ENCODE measurements at regions not wholly inside any gene's neighbourhood (a gene's known extent, or its start where the extent isn't known, plus 50 kb on each side); places are given as distances from the start of the nearest gene placed in this dataset.
A peak's percentile ranks its signal among the peaks of the same experiment; 100 is the strongest.

GRCh38 chr2:120993661-120994060, 258.0 kb downstream of the GLI2 start:
- in situ Hi-C loops (cut with HindIII; ENCODE audit: low pct_unique_long_range_greater_than_20kb, low sequenced_read_pairs) = no loop called here
- DNase-seq (ENCODE audit: low read depth, low spot score) = no peak

DNA sequence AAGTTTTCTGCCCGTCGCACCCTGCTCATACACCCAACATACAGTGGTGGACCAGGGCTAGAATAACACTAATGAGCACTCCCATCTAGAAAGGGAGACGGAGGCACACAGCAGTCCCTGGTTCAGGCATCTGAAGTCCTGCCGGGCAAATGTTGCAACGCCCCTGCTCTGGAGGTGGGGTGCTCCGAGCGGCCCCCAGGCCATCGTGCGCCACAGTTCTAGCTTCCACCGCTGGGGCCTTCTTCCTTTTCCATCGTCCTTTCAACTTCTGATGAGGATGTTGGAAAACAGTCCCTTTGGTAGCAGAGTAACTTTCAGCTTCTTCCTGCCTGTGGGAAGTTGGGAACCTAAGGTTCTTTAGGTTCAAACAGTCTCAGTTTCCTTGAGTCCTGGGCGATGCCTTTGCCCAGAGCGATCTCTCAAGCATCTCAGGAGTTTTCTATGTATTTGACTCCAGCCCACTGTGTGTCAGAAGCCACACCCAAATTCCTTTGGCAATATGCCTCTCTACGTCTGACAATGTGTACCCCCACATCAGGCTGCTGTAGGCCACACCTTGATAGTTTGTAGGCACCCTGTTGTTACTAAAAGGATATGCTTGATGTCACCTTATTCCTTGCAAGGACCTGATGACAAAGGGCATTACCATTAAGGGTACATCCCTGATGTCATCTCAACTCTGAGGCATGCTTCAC, 258.8 kb downstream of the GLI2 start:
- in situ Hi-C loops (cut with HindIII; ENCODE audit: low pct_unique_long_range_greater_than_20kb, low sequenced_read_pairs) = no loop called here
- DNase-seq (ENCODE audit: low read depth, low spot score) = no peak

DNA sequence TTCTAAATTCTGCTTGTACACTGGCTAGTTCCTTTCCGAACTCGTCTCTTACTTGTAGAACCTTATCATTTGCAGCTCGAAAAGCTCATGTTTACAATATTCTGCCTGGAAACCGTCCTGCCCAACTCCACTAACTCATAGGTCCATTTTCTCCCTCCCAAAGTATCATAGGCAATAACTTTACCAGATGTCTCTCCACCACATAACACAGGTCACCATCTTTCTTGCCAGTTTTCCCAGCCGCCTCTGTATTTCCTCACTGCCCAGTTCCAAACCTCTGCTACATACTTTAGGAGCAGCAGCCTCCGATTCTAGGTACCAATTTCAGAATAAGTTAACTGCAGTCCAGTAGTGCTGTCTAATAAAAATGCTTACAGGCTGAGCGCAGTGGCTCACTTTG, 259.5 kb downstream of the GLI2 start:
- in situ Hi-C loops (cut with HindIII; ENCODE audit: low pct_unique_long_range_greater_than_20kb, low sequenced_read_pairs) = no loop called here
- no peak for DNase-seq (ENCODE audit: low read depth, low spot score)

DNA sequence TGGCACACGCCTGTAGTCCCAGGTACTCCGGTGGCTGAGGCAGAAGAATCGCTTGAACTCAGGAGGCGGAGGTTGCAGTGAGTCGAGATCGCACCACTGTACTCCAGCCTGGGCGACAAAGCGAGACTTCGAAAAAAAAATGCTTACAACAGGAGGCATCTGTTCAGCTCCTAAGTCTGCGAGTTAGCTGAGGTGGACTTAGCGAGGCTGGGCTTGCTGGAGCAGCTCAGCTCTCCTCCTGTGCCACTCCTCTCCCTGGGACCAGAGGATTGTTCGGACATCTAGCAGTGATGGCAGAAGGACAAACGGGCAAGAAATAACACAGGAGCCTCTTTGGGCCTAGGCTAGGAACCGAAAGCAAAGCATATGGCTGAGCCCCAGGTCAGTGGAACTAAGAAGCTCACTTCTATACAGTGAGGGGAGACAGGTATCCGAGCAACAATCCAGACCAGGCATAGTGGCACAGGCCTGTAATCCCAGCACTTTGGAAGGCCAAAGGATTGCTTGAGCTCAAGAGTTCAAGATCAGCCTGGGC, 260.1 kb downstream of the GLI2 start:
- in situ Hi-C loops (cut with HindIII; ENCODE audit: low pct_unique_long_range_greater_than_20kb, low sequenced_read_pairs) = no loop called here

GRCh38 chr2:120999377-121000097, 263.9 kb downstream of the GLI2 start:
- in situ Hi-C loops (cut with HindIII; ENCODE audit: low pct_unique_long_range_greater_than_20kb, low sequenced_read_pairs) = no loop called here
- DNase-seq (ENCODE audit: low read depth, low spot score) = no peak

More for the DNA sequence above, 260.1 kb downstream of the GLI2 start:
- DNase-seq (ENCODE audit: low read depth, low spot score) = no peak

GRCh38 chr2:121000804-121001203, 265.1 kb downstream of the GLI2 start:
- no peak for DNase-seq (ENCODE audit: low read depth, low spot score)
- in situ Hi-C loops (cut with HindIII; ENCODE audit: low pct_unique_long_range_greater_than_20kb, low sequenced_read_pairs) = no loop called here

GRCh38 chr2:121001641-121002040, 266.0 kb downstream of the GLI2 start:
- no peak for DNase-seq (ENCODE audit: low read depth, low spot score)
- in situ Hi-C loops (cut with HindIII; ENCODE audit: low pct_unique_long_range_greater_than_20kb, low sequenced_read_pairs) = no loop called here

GRCh38 chr2:121002597-121002996, 266.9 kb downstream of the GLI2 start:
- in situ Hi-C loops (cut with HindIII; ENCODE audit: low pct_unique_long_range_greater_than_20kb, low sequenced_read_pairs) = no loop called here
- DNase-seq (ENCODE audit: low read depth, low spot score) = no peak

DNA sequence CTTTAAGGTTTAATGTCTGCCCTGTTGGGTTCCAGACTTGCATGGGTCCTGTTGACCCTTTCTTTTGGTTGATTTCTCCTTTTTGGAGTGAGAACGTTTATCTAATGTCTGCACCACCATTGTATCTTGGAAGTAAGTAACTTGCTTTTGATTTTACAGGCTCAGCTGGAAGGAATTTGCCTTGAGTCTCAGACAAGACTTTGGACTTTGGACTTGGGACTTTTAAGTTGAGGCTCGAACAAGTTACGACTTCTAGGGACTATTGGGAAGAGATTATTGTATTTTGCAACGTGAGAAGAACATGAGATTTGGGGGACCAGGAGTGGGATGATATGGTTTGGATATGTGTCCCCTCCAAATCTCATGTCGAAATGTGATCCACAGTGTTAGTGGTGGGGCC, 267.7 kb downstream of the GLI2 start:
- DNase-seq (ENCODE audit: low read depth, low spot score) = no peak
- in situ Hi-C loops (cut with HindIII; ENCODE audit: low pct_unique_long_range_greater_than_20kb, low sequenced_read_pairs) = no loop called here

DNA sequence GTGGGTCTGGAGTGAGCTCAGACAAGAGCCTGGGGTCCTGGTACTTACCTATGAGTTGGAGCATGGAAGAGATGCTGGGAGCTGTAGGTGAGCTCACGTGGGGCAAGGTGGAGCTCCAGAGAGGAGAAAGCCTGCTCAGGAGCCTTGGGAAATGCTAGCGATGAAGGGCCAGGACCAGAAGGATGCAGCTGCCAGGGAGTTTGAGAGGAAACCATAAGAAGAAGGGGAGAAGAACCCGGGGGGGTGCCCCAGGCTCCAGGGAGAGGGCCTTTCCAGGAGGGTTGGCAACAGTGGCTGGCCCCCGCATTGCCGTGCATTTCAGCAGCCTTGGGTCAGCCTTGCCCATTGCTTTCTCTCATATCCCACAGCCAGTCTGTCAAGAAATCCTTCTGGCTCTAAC, 268.7 kb downstream of the GLI2 start:
- in situ Hi-C loops (cut with HindIII; ENCODE audit: low pct_unique_long_range_greater_than_20kb, low sequenced_read_pairs) = no loop called here
- DNase-seq (ENCODE audit: low read depth, low spot score) = no peak

DNA sequence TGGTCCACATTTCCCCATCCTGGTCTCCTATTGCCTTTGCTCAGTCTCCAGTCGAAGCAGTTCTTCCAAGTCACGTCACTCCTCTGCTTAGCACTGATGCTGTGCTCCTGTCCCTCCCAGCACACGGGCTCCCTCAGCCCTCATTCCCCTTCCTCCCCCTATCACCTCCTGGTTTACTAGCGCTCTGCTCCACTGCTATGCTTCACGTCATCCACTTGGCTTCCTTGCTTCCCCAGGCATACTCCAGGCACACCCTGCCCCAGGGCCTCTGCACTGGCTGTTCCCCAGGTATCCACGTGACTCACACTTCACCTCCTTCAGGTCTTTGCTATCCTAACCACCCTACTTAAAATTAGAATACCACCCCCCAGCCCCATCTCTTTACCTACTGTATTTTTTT, 269.3 kb downstream of the GLI2 start:
- in situ Hi-C loops (cut with HindIII; ENCODE audit: low pct_unique_long_range_greater_than_20kb, low sequenced_read_pairs) = no loop called here
- no peak for DNase-seq (ENCODE audit: low read depth, low spot score)

DNA sequence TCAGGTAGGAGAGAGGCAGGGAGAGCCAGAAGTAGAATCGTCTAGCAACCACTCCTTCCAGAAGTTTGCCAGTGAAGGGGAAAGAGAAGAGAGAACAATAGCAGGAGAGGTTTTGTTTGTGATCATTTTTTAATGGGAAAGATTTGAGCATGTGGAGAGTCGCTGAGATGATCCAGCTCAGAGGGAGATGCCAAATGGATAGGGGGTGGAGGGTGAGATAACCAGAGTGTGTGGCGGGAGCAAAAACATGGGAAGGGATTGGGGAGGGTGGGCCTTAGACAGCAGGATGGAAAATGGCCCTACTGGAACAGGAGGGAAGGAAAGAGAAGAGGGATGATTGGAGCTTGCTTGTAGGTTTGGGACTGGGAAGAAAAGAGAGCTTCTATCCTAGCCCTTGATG, 269.8 kb downstream of the GLI2 start:
- no peak for DNase-seq (ENCODE audit: low read depth, low spot score)
- in situ Hi-C loops (cut with HindIII; ENCODE audit: low pct_unique_long_range_greater_than_20kb, low sequenced_read_pairs) = no loop called here

DNA sequence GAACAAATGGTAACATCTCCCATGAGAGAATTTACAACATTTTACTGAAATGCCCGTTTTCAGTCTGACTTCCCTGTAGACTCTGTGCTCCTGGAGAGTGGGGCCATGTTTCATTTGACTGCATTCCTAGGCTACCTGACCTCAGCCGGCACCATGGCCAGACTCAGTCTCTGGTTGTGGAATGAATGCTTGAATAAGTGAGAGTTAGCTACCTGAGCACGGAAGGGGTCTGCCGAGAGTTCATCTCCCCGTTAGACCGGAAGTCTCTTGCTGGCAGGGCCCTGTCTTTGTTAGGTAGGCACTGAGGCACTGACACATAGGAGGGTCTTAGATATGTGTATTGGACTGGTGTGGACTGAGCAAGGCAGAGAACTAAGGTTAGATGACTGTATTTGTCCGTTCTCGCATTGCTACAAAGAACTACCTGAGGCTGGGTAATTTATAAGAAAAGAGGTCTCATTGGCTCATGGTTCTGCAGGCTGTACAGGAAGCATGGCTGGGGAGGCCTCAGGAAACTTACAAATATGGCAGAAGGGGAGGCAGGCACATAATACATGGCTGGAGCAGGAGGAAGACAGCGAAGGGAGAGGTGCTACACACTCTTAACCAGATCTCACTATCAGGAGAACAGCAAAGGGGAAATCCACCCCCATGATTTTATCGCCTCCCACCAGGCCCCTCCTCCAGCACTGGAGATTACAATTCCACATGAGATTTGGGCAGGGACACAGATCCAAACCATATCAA, 271.2 kb downstream of the GLI2 start:
- in situ Hi-C loops (cut with HindIII; ENCODE audit: low pct_unique_long_range_greater_than_20kb, low sequenced_read_pairs) = no loop called here
- DNase-seq (ENCODE audit: low read depth, low spot score) = no peak

GRCh38 chr2:121007490-121007853, 271.8 kb downstream of the GLI2 start:
- in situ Hi-C loops (cut with HindIII; ENCODE audit: low pct_unique_long_range_greater_than_20kb, low sequenced_read_pairs) = no loop called here

GRCh38 chr2:121008975-121009374, 273.3 kb downstream of the GLI2 start:
- DNase-seq (ENCODE audit: low read depth, low spot score) = peak; percentile 31
- in situ Hi-C loops (cut with HindIII; ENCODE audit: low pct_unique_long_range_greater_than_20kb, low sequenced_read_pairs) = no loop called here

More at GRCh38 chr2:121007490-121007853, 271.8 kb downstream of the GLI2 start:
- DNase-seq (ENCODE audit: low read depth, low spot score) = no peak

GRCh38 chr2:121010998-121011397, 274.0 kb downstream of the TFCP2L1 start:
- in situ Hi-C loops (cut with HindIII; ENCODE audit: low pct_unique_long_range_greater_than_20kb, low sequenced_read_pairs) = no loop called here
- no peak for DNase-seq (ENCODE audit: low read depth, low spot score)

GRCh38 chr2:121014876-121015275, 270.1 kb downstream of the TFCP2L1 start:
- DNase-seq (ENCODE audit: low read depth, low spot score) = no peak
- in situ Hi-C loops (cut with HindIII; ENCODE audit: low pct_unique_long_range_greater_than_20kb, low sequenced_read_pairs) = no loop called here

DNA sequence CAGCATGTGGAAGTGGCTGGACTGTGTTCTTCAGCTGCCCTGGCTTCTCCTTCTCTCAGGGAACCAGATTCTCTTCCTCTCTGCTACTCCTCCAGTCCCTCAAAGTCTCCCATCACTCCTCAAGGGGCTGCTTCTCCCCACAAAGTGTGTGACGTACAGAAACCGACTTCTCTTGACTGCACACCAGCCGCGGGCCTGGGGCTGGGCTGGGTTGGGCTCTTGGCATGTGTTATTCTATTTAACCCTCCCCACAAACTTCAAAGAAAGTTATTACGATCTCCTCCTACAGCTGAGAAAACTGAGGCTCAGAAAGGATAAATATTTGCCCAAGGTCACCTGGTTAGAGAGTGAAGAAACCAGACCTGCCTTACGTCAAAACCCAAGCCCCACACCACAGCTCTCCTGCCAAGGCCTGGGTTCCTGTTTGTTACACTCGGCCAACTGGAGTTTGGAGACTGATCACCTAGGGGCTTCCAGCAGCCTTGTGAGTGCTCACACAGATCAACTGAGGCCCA, 269.0 kb downstream of the TFCP2L1 start:
- in situ Hi-C loops (cut with HindIII; ENCODE audit: low pct_unique_long_range_greater_than_20kb, low sequenced_read_pairs) = no loop called here

More for the DNA sequence above, 269.0 kb downstream of the TFCP2L1 start:
- no peak for DNase-seq (ENCODE audit: low read depth, low spot score)
